ENCODE measurements at regions not wholly inside any gene's neighbourhood (a gene's known extent, or its start where the extent isn't known, plus 50 kb on each side); places are given as distances from the start of the nearest gene placed in this dataset.

DNA sequence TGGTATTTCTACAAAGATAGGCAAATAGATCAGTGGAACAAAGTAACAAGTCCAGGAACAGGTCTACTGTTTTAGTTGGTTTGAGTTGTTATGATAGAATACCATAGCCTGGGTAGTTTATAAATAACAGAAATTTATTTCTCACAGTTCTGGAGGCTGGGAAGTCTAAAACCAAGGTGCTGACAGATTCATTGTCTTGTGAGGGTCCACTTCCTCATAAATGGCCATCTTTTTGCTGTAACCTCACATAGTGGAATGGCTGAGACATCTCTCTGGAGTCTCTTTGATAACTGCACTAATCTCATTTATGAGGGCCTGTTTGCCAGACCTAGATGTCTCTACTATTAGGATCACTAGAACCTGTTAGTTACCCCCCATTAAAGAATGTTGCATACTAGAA, 152.3 kb upstream of the MYRIP start:
- TF ChIP-seq ZFX (IDR thresholded peaks at IDR 0.05): no peak
- TF ChIP-seq, protein P1, sequence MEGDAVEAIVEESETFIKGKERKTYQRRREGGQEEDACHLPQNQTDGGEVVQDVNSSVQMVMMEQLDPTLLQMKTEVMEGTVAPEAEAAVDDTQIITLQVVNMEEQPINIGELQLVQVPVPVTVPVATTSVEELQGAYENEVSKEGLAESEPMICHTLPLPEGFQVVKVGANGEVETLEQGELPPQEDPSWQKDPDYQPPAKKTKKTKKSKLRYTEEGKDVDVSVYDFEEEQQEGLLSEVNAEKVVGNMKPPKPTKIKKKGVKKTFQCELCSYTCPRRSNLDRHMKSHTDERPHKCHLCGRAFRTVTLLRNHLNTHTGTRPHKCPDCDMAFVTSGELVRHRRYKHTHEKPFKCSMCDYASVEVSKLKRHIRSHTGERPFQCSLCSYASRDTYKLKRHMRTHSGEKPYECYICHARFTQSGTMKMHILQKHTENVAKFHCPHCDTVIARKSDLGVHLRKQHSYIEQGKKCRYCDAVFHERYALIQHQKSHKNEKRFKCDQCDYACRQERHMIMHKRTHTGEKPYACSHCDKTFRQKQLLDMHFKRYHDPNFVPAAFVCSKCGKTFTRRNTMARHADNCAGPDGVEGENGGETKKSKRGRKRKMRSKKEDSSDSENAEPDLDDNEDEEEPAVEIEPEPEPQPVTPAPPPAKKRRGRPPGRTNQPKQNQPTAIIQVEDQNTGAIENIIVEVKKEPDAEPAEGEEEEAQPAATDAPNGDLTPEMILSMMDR (conservative IDR thresholded peaks at IDR 0.05): no peak
- H3K27ac ChIP-seq: no peak overlapping the region

DNA sequence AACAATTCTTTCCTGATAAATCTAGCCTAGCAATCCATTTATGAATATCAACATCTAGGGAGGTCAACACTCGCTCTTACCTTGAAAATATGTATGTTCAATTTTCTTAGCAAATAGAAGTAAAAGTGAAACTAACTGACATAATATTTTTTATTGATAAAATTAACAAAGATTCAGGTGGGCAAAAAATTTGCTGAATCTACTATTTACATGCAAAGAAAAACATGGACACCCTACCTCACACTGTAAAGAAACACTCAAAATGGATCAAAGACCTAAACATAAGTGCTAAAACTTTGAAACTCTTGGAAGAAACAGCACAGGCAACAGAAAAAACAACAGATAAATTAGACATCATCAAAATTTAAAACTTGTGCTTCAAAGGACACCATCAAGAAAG, 151.6 kb upstream of the MYRIP start:
- no peak for TF ChIP-seq ZFX (IDR thresholded peaks at IDR 0.05)
- TF ChIP-seq, protein P1 (conservative IDR thresholded peaks at IDR 0.05): no peak
- no peak overlapping the region for H3K27ac ChIP-seq

DNA sequence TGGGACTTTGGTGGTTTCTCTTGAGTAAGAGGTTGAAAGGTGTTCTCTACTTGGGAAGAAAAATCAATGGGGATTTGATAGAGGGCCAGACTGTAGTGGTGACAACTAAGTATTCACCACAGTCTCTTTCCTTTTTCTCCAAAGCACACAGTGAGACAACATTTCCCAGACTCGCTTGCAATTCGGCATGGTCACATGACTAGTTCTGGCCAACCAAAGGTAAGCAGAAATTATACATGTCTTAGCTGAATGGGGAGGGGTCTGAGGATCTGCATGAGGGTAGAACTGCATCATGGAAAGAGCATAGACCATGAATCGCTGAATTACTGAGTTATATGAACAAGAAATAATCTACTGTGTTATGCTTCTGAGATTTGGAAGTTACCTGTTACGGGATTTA, 144.5 kb upstream of the MYRIP start:
- no peak overlapping the region for H3K27ac ChIP-seq
- TF ChIP-seq, protein P1 (conservative IDR thresholded peaks at IDR 0.05): no peak
- no peak for TF ChIP-seq ZFX (IDR thresholded peaks at IDR 0.05)

DNA sequence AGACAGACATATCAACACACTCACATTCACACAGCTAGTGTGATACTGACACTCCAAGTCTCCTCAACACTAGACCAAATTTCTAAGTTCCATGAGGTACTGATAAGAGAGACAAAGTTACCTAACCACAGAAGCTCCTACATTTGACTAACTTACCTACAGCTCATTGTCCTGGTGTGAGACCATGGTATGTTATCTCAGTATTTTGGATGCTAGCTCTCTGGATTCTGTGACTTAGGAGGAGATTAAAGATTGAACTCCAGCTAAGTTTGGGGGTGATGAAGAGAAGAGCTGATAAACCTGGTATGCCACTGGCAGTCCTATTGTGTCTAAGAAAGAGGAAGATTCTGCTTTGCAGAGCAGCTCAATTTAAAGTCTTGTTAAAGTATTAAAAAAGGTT, 144.0 kb upstream of the MYRIP start:
- TF ChIP-seq, protein P1 (conservative IDR thresholded peaks at IDR 0.05): no peak
- TF ChIP-seq ZFX (IDR thresholded peaks at IDR 0.05): no peak

DNA sequence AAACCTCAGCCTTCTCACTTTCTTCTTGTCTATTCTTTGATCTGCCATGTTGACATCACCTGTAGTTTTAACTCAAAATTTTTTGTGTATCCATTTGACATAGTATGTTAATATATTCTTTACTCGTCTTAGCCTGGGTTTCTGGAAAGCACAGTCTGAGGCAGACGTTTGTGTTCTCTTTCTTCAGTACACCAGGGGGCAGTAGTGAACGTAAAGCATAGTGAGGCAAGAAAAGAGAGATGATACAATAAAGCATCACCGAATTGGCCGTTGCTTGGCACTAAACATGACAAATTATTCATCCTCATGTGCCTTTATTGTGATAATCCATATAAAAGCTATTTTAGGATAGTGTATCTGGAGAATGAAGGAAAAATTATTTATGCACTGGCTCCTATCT, 141.0 kb upstream of the MYRIP start:
- no peak overlapping the region for H3K27ac ChIP-seq
- TF ChIP-seq, protein P1 (conservative IDR thresholded peaks at IDR 0.05): peak; percentile 78
- no peak for TF ChIP-seq ZFX (IDR thresholded peaks at IDR 0.05)

More for the DNA sequence above, 144.0 kb upstream of the MYRIP start:
- no peak overlapping the region for H3K27ac ChIP-seq

DNA sequence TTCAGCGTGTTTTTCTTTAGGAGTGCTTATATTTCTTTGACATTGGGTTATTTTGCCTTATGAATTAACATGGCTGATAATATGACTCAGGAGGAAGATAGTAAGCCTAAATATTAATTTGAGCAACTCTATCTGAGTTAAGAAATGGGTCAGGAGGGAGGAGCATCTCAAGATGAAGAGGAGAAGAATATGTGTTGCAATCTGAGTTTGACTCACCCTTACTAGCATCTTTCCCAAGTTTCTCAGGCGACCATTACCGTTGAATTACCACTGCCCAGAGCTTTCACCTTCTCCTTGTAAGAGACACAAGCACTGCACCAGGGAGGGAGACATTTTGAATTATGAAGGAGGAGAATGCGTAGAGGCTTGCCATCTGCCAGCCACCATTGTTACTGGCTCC, 138.3 kb upstream of the MYRIP start:
- TF ChIP-seq, protein P1 (conservative IDR thresholded peaks at IDR 0.05): no peak
- no peak for TF ChIP-seq ZFX (IDR thresholded peaks at IDR 0.05)
- H3K27ac ChIP-seq: no peak overlapping the region

DNA sequence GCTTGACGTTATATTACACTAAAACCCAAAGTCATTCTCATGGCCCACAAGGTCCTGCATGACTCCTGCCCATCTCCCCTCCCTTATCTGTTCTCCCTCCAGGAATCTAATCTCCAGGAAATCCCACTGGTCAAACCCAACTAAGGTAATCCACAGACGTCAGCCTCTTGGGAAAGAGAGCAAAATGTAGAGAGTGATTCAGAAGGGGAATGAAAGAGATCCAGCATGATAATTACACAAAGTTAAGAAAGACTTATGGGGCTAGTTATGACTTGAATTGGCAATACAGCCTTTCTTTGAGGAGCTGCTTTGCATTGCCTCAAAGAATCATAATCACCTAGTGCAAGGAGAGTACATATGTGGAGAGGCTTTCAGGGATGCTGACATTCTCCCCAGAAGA, 137.8 kb upstream of the MYRIP start:
- H3K27ac ChIP-seq: no peak overlapping the region
- TF ChIP-seq, protein P1 (conservative IDR thresholded peaks at IDR 0.05): no peak
- TF ChIP-seq ZFX (IDR thresholded peaks at IDR 0.05): no peak
